Retinal pigment epithelial cell (primary cell): ENCODE measurements at regions not wholly inside any gene's neighbourhood (a gene's known extent, or its start where the extent isn't known, plus 50 kb on each side); places are given as distances from the start of the nearest gene placed in this dataset.

Source experiments
- DNase-seq: peaks from one replicate; pipeline ENCODE4 v3.0.0-alpha.2; 2010; ENCODE audit warnings: low read depth
- H3K4me3 ChIP-seq: 2 replicates; pipeline ENCODE4 v1.5.1; 2011; ENCODE audit warnings: mild to moderate bottlenecking, low read length, control low read depth, moderate library complexity
- CTCF ChIP-seq: conservative IDR thresholded peaks from 2 replicates; pipeline ENCODE4 v1.5.1; 2011; ENCODE audit warnings: low read depth, low read length, control low read depth, inconsistent platforms

GRCh38 chr3:188001926-188002325 lies 152.0 kb upstream of the LPP start:
- no peak for DNase-seq
- H3K4me3 ChIP-seq = no peak overlapping the region
- TF ChIP-seq CTCF = no peak

DNA sequence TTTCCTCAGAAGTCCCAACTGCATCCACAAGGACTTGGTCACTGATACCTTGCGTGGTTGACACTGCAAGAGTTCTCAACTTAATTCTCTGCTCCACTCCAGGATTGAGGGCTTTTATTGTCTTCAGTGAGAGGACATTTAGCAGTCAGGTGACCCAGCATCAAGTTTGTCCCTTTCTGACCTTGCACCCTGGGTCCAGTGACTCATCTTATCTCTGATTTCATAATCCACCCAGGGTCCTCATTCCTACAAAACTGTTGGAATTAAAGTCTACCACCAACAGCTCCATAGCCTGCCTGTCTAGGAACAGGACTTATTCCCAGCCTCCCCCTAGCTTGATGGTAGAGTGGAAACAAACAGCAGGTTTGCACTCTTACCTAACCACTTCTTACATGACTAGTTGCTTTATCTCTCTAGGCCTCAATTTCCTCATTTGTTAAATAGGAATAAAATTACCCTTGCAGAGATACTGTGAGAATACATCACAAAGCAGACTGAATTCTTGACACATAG lies 151.3 kb upstream of the LPP start:
- H3K4me3 ChIP-seq = no peak overlapping the region
- DNase-seq = no peak
- no peak for TF ChIP-seq CTCF

GRCh38 chr3:188003188-188004171 lies 150.5 kb upstream of the LPP start:
- no peak overlapping the region for H3K4me3 ChIP-seq
- DNase-seq = no peak
- no peak for TF ChIP-seq CTCF

- no peak for DNase-seq
- no peak overlapping the region for H3K4me3 ChIP-seq
- no peak for TF ChIP-seq CTCF
Observed at GRCh38 chr3:188006726-188007393, 147.1 kb upstream of the LPP start.

- DNase-seq = no peak
- no peak for TF ChIP-seq CTCF
- no peak overlapping the region for H3K4me3 ChIP-seq
Observed at GRCh38 chr3:188007897-188008296, 146.1 kb upstream of the LPP start.

GRCh38 chr3:188008582-188009213 lies 145.3 kb upstream of the LPP start:
- TF ChIP-seq CTCF = no peak

More at GRCh38 chr3:188008582-188009213, 145.3 kb upstream of the LPP start:
- no peak overlapping the region for H3K4me3 ChIP-seq
- no peak for DNase-seq
